IMR-90 (cell line): ENCODE measurements at regions not wholly inside any gene's neighbourhood (a gene's known extent, or its start where the extent isn't known, plus 50 kb on each side); places are given as distances from the start of the nearest gene placed in this dataset.

Experiments used
- ATAC-seq: fragments of 200-7000 bp; cut with Tn5 transposase; 2 replicates; pipeline ENCODE4 v1.9.1; 2020; ENCODE audit warnings: low read depth, mild to moderate bottlenecking, moderate library complexity
- BruUV-seq: library from RNA; stranded (reverse); fragments of 400-500 nt; replicated peaks from 2 replicates; lab custom pipeline; 2021; lab: Mats Ljungman, UMichigan
- CTCF ChIA-PET: fragments of 300-600 bp; formaldehyde crosslinking; extraction: SDS; loops from one replicate; lab custom pipeline; 2021; ENCODE audit warnings: antibody characterized with exemption; lab: Yijun Ruan, JAX
- POLR2A ChIA-PET: fragments of 300-600 bp; sonication (Branson Sonifier 250); formaldehyde crosslinking; loops from one replicate; lab custom pipeline; 2022; ENCODE audit warnings: antibody characterized with exemption; ENCODE audit not compliant: unreplicated experiment; lab: Charles Lee
- DNase-seq: peaks from one replicate; pipeline ENCODE4 v3.0.0; 2013
- H2AFZ ChIP-seq: replicated peaks from 2 replicates; pipeline ENCODE3; 2013; ENCODE audit warnings: low read length, mild to moderate bottlenecking; ENCODE audit not compliant: poor library complexity
- H2AK5ac ChIP-seq: 2 replicates; pipeline ENCODE4 v1.6.1; 2013; ENCODE audit warnings: low read depth, low read length, inconsistent platforms
- H2AK9ac ChIP-seq: replicated peaks from 2 replicates; pipeline ENCODE3; 2013; ENCODE audit warnings: mild to moderate bottlenecking, low read depth, low read length, moderate library complexity; ENCODE audit not compliant: poor library complexity
- H2BK120ac ChIP-seq: 2 replicates; pipeline ENCODE4 v1.6.1; 2013; ENCODE audit warnings: low read depth, low read length, inconsistent platforms
- H2BK15ac ChIP-seq: 3 replicates; pipeline ENCODE4 v1.6.1; 2013; ENCODE audit warnings: low read depth, low read length, inconsistent platforms
- H2BK20ac ChIP-seq: 2 replicates; pipeline ENCODE4 v1.6.1; 2013; ENCODE audit warnings: low read depth, mild to moderate bottlenecking, inconsistent platforms, low read length, moderate library complexity
- H2BK5ac ChIP-seq: 2 replicates; pipeline ENCODE4 v1.6.1; 2013; ENCODE audit warnings: mild to moderate bottlenecking, low read depth, low read length, inconsistent platforms; ENCODE audit not compliant: poor library complexity, severe bottlenecking
- H3K14ac ChIP-seq: replicated peaks from 2 replicates; pipeline ENCODE4 v1.6.1; 2013; ENCODE audit warnings: low read depth, low read length, inconsistent platforms
- H3K18ac ChIP-seq: 2 replicates; pipeline ENCODE4 v1.6.1; 2013; ENCODE audit warnings: low read depth, low read length, control low read depth
- H3K23ac ChIP-seq: 2 replicates; pipeline ENCODE4 v1.6.1; 2013; ENCODE audit warnings: low read depth, low read length, inconsistent platforms
- H3K27ac ChIP-seq: 2 replicates; pipeline ENCODE4 v1.5.1; 2013; ENCODE audit warnings: mild to moderate bottlenecking, control low read depth, low read length; ENCODE audit not compliant: insufficient read depth
- H3K27me3 ChIP-seq: 2 replicates; pipeline ENCODE4 v1.6.1; 2013; ENCODE audit warnings: low read length; ENCODE audit not compliant: control insufficient read depth, insufficient read depth
- H3K36me3 ChIP-seq: 2 replicates; pipeline ENCODE4 v1.6.1; 2013; ENCODE audit warnings: low read length, mixed read lengths; ENCODE audit not compliant: control insufficient read depth, insufficient read depth
- H3K4ac ChIP-seq: 2 replicates; pipeline ENCODE4 v1.6.1; 2013; ENCODE audit warnings: low read depth, low read length, inconsistent platforms
- H3K4me1 ChIP-seq: 2 replicates; pipeline ENCODE4 v1.6.1; 2013; ENCODE audit warnings: low read length, mixed read lengths; ENCODE audit not compliant: control insufficient read depth, insufficient read depth
- H3K4me2 ChIP-seq: 2 replicates; pipeline ENCODE4 v1.6.1; 2013; ENCODE audit warnings: low read depth, mild to moderate bottlenecking, control low read depth, low read length, moderate library complexity
- H3K4me3 ChIP-seq: 2 replicates; pipeline ENCODE4 v1.5.1; 2013; ENCODE audit warnings: low read depth, mild to moderate bottlenecking, control low read depth, low read length, moderate library complexity; ENCODE audit not compliant: insufficient read depth
- H3K56ac ChIP-seq: 2 replicates; pipeline ENCODE4 v1.6.1; 2013; ENCODE audit warnings: low read length, inconsistent platforms; ENCODE audit not compliant: insufficient read depth; ENCODE audit errors: extremely low read depth
- H3K79me1 ChIP-seq, 2 experiments: 2 replicates each; pipeline ENCODE4 v1.6.1; 2013; ENCODE audit warnings: low read length in 2 of 2, inconsistent platforms in 1 of 2, low read depth in 1 of 2
- H3K9ac ChIP-seq: 2 replicates; pipeline ENCODE4 v1.6.1; 2013; ENCODE audit warnings: low read depth, low read length, control low read depth
- H3K9me1 ChIP-seq: 2 replicates; pipeline ENCODE4 v1.6.1; 2013; ENCODE audit warnings: low read length, inconsistent platforms; ENCODE audit not compliant: insufficient read depth
- H3K9me3 ChIP-seq: 2 replicates; pipeline ENCODE4 v1.6.1; 2013; ENCODE audit warnings: low read length; ENCODE audit not compliant: control insufficient read depth, insufficient read depth
- H4K20me1 ChIP-seq: 2 replicates; pipeline ENCODE4 v1.6.1; 2013; ENCODE audit warnings: low read length, inconsistent platforms; ENCODE audit not compliant: insufficient read depth
- H4K5ac ChIP-seq: 2 replicates; pipeline ENCODE4 v1.6.1; 2013; ENCODE audit warnings: mild to moderate bottlenecking, low read depth, low read length, control low read depth
- H4K8ac ChIP-seq, 2 experiments: 2 replicates each; pipeline ENCODE4 v1.6.1; 2013; ENCODE audit warnings: low read depth in 2 of 2, low read length in 2 of 2, control low read depth in 1 of 2, inconsistent platforms in 1 of 2
- H4K91ac ChIP-seq: 2 replicates; pipeline ENCODE4 v1.6.1; 2013; ENCODE audit warnings: low read depth, low read length, inconsistent platforms; ENCODE audit not compliant: insufficient read depth
- FOS ChIP-seq: fragments of 150-350 bp; IDR thresholded peaks from 2 replicates; pipeline ENCODE4 v1.6.1; 2016; ENCODE audit warnings: low read depth, low read length
- POLR2A ChIP-seq: IDR thresholded peaks from 2 replicates; pipeline ENCODE4 v1.6.1; 2012; ENCODE audit warnings: mild to moderate bottlenecking, low read depth, low read length
- WGBS, 2 experiments: methylation state at CpG; one replicate each; pipeline versions ENCODE4 v1.1.5 to v1.1.7; 2013; ENCODE audit warnings: missing lambda C conversion rate in 2 of 2; ENCODE audit not compliant: insufficient read length in 1 of 2; ENCODE audit errors: extremely low coverage in 2 of 2; 5-methylcytosine and 5-hydroxymethylcytosine counted together
- dilution Hi-C: fragments of 300-500 bp; cut with HindIII; formaldehyde crosslinking; loops from one replicate; pipeline ENCODE4 v1.14.3; 2018; ENCODE audit warnings: low sequenced_read_pairs; ENCODE audit not compliant: unreplicated experiment
- in situ Hi-C: fragments of 300-500 bp; cut with MboI; formaldehyde crosslinking; loops from 3 replicates; pipeline ENCODE4 v1.14.3; 2019; ENCODE audit warnings: low sequenced_read_pairs, inconsistent platforms, mixed read lengths
- intact Hi-C: fragments of 100-400 bp; cut with micrococcal nuclease; formaldehyde crosslinking; loops from 2 replicates; pipeline ENCODE4 v1.10.0; 2022

DNA sequence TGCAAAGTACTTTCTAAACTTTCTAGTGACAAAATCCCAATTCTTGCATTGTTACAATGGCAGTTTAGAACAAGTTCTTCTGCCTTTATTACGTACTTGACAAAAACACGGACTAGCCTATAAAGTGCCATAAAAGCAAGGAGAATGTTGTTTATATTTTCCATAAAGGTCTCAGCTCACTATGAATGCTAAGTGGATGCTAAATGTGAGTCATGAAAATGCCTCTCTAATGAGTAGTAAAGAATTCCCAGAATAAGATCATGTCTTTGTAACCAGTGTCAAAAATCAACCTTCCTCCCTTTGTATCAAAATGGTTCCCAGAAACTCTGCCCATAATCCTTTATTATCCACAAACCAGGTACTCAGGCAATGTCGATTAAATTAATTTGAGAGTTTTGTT is 539.8 kb upstream of the SLIT2 start:
- Histone ChIP-seq H2BK20ac (peak overlapping the region; percentile 89; the same call in 1 of the 2 replicates), H3K56ac (no peak overlapping the region; the same call in 1 of the 2 replicates), H3K27me3 (no peaks in the 10 kb centered on the region), H4K5ac (no peak overlapping the region; the same call in 1 of the 2 replicates), H3K18ac (peak overlapping the region; percentile 93; the same call in 1 of the 2 replicates), H2BK5ac (peak overlapping the region; percentile 81), H4K20me1 (no peaks in the 10 kb centered on the region), H4K91ac (0 out of 2 replicates have a peak overlapping the region, but pooled peaks have one; percentile 65), H2BK120ac (peak overlapping the region; percentile 72), H2BK15ac (no peak overlapping the region; the same call in 2 of the 3 replicates), H3K9me3 (no peaks in the 10 kb centered on the region), H3K23ac (no peak overlapping the region), H3K4ac (no peak overlapping the region; the same call in 1 of the 2 replicates), H2AK5ac (no peak overlapping the region), H3K9ac (no peak overlapping the region), H3K4me2 (0 out of 2 replicates have a peak overlapping the region, but pooled peaks have one; percentile 1), H2AK9ac (no peak overlapping the region), H3K79me1 (no peaks in the 10 kb centered on the region), H3K27ac (no peak overlapping the region), H3K9me1 (no peaks in the 10 kb centered on the region), H3K4me3 (no peak overlapping the region), H3K14ac (no peak overlapping the region), H3K4me1 (peaks cover 2% of the 10 kb centered on the region; the same call in 1 of the 2 replicates), H4K8ac (peak overlapping the region; percentile 42 to 66; a peak in 3 of 4 replicates), H2AFZ (no peak overlapping the region), H3K36me3 (no peaks in the 10 kb centered on the region)
- intact Hi-C loops (loop anchor here (10.0 kb wide), 1 partner anchor 543 kb away; the partner anchor contains the start of gene SLIT2), dilution Hi-C loops (no loop called here), in situ Hi-C loops (no loop called here)
- BruUV-seq: no TSS peak
- ChIA-PET POLR2A (no interaction called here), CTCF (no interaction called here)
- peak; percentile 87 for DNase-seq
- ATAC-seq: peak; percentile 97
- TF ChIP-seq FOS (peak; percentile 82), POLR2A (no peak)
- WGBS, 2 experiments: no CpG with 5 or more reads among the region's 3 CpGs
